CD4-positive, alpha-beta T cell treated with Interleukin-6 at 100 ng/mL for 8 hours (primary cell): ENCODE measurements at regions not wholly inside any gene's neighbourhood (a gene's known extent, or its start where the extent isn't known, plus 50 kb on each side); places are given as distances from the start of the nearest gene placed in this dataset.
"Not testable (repeated sequence)": the region's sequence is repeated elsewhere in the genome, so short reads cannot be mapped to it uniquely, and the experiment has no call there.

Experiments used
- DNase-seq: peaks from one replicate; pipeline ENCODE4 v3.0.0-alpha.2; 2020; ENCODE audit warnings: mixed read lengths, low spot score

- no peak for DNase-seq
Measured at GRCh38 chr1:227416156-227416830, 98.0 kb upstream of the CDC42BPA start.

GRCh38 chr1:227415115-227415790 is 97.0 kb upstream of the CDC42BPA start:
- no peak for DNase-seq

GRCh38 chr1:227411066-227411465 is 92.8 kb upstream of the CDC42BPA start:
- no peak for DNase-seq

GRCh38 chr1:227406332-227406731 is 88.0 kb upstream of the CDC42BPA start:
- DNase-seq, result not testable (repeated sequence)

- no peak for DNase-seq
Measured at GRCh38 chr1:227403535-227403934, 85.2 kb upstream of the CDC42BPA start.

- no peak for DNase-seq
Measured at GRCh38 chr1:227401562-227402342, 83.5 kb upstream of the CDC42BPA start.

- DNase-seq, result no peak
Measured at GRCh38 chr1:227399152-227399730, 80.9 kb upstream of the CDC42BPA start.

GRCh38 chr1:227397354-227397978 is 79.2 kb upstream of the CDC42BPA start:
- no peak for DNase-seq

- no peak for DNase-seq
Measured at GRCh38 chr1:227396539-227397353, 78.5 kb upstream of the CDC42BPA start.

- DNase-seq, result no peak
Measured at GRCh38 chr1:227395426-227396028, 77.2 kb upstream of the CDC42BPA start.

GRCh38 chr1:227392984-227393764 is 74.9 kb upstream of the CDC42BPA start:
- DNase-seq, result no peak

- DNase-seq, result no peak
Measured at GRCh38 chr1:227391879-227392278, 73.6 kb upstream of the CDC42BPA start.

- no peak for DNase-seq
Measured at GRCh38 chr1:227391211-227391610, 72.9 kb upstream of the CDC42BPA start.

GRCh38 chr1:227390525-227390924 is 72.2 kb upstream of the CDC42BPA start:
- DNase-seq, result no peak

GRCh38 chr1:227388214-227389168 is 70.2 kb upstream of the CDC42BPA start:
- no peak for DNase-seq

- no peak for DNase-seq
Measured at GRCh38 chr1:227379555-227379892, 61.2 kb upstream of the CDC42BPA start.

GRCh38 chr1:227378871-227379554 is 60.7 kb upstream of the CDC42BPA start:
- DNase-seq, result no peak

GRCh38 chr1:227378181-227378580 is 59.9 kb upstream of the CDC42BPA start:
- no peak for DNase-seq
